Upper lobe of left lung (tissue), 6 donors: ENCODE measurements at regions not wholly inside any gene's neighbourhood (a gene's known extent, or its start where the extent isn't known, plus 50 kb on each side); places are given as distances from the start of the nearest gene placed in this dataset.

ENCODE experiments used
- ATAC-seq, 2 donors: fragments of 200-7000 bp; cut with Tn5 transposase; one replicate each; pipeline ENCODE4 v1.9.1; 2022; ENCODE audit warnings: mild to moderate bottlenecking in 2 of 2, moderate library complexity in 2 of 2; ENCODE audit not compliant: low FRiP score in 2 of 2
- DNase-seq, 2 donors: peaks; one replicate each; pipeline ENCODE4 v3.0.0-alpha.2; 2019 to 2020
- H3K27ac ChIP-seq, 4 donors: fragments of 200-600 bp; sonication (generic); one replicate each; pipeline ENCODE4 v1.5.1; 2016 to 2019
- H3K27me3 ChIP-seq, 4 donors: fragments of 200-600 bp; sonication (generic); one replicate each; pipeline ENCODE4 v1.5.1; 2017 to 2019
- H3K36me3 ChIP-seq, 4 donors: fragments of 200-600 bp; sonication (generic); one replicate each; pipeline ENCODE4 v1.5.1; 2016 to 2019
- H3K4me1 ChIP-seq, 4 donors: fragments of 200-600 bp; sonication (generic); one replicate each; pipeline ENCODE4 v1.5.1; 2018 to 2019
- H3K4me3 ChIP-seq, 4 donors: fragments of 200-600 bp; sonication (generic); one replicate each; pipeline ENCODE4 v1.5.1; 2017 to 2019; ENCODE audit warnings: mild to moderate bottlenecking in 2 of 4, moderate library complexity in 1 of 4
- H3K9me3 ChIP-seq, 4 donors: fragments of 200-600 bp; sonication (generic); one replicate each; pipeline ENCODE4 v1.5.1; 2018 to 2019
- EP300 ChIP-seq, 4 donors: sonication (generic); formaldehyde crosslinking; IDR thresholded peaks; one replicate each; pipeline ENCODE4 v1.5.1; 2017; ENCODE audit warnings: antibody characterized with exemption in 4 of 4, control low read depth in 2 of 4
- POLR2A ChIP-seq, 4 donors: fragments of 450-650 bp; IDR thresholded peaks; one replicate each; pipeline ENCODE4 v1.5.1; 2016 to 2017; ENCODE audit warnings: antibody characterized with exemption in 4 of 4, mild to moderate bottlenecking in 2 of 4
- POLR2AphosphoS5 ChIP-seq, 2 donors: sonication (generic); formaldehyde crosslinking; IDR thresholded peaks; one replicate each; pipeline ENCODE4 v1.5.1; 2017; ENCODE audit warnings: antibody characterized with exemption in 2 of 2
- WGBS, 2 donors: methylation state at CpG; one replicate each; pipeline ENCODE4 v1.1.5; 2017 to 2018; 5-methylcytosine and 5-hydroxymethylcytosine counted together
- small RNA-seq, 4 donors: library from RNA; depleted of rRNA; stranded (forward); fragments of <200 nt; gene quantifications; one replicate each; pipeline ENCODE3, GENCODE V24; 2016
- TF ChIP-seq, protein P1 (sequence below), 6 experiments: fragments of 450-650 bp in 4 of 6; fragments of 200-600 bp in 2 of 6; sonication (generic) in 2 of 6; IDR thresholded peaks; one replicate each; pipeline ENCODE4 v1.5.1; 2016 to 2019; ENCODE audit warnings: antibody characterized with exemption in 6 of 6
- donor health status: DM: no; HTN: no; CAD: no; lungs with moderate emphysema.
- donor health status: DM: no; HTN: yes; CAD: no; lungs with severe emphysema.

GRCh38 chr7:18440934-18441333 lies 54.6 kb upstream of the HDAC9 start:
- TF ChIP-seq, protein P1, sequence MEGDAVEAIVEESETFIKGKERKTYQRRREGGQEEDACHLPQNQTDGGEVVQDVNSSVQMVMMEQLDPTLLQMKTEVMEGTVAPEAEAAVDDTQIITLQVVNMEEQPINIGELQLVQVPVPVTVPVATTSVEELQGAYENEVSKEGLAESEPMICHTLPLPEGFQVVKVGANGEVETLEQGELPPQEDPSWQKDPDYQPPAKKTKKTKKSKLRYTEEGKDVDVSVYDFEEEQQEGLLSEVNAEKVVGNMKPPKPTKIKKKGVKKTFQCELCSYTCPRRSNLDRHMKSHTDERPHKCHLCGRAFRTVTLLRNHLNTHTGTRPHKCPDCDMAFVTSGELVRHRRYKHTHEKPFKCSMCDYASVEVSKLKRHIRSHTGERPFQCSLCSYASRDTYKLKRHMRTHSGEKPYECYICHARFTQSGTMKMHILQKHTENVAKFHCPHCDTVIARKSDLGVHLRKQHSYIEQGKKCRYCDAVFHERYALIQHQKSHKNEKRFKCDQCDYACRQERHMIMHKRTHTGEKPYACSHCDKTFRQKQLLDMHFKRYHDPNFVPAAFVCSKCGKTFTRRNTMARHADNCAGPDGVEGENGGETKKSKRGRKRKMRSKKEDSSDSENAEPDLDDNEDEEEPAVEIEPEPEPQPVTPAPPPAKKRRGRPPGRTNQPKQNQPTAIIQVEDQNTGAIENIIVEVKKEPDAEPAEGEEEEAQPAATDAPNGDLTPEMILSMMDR (IDR thresholded peaks at IDR 0.05): no peak
- TF ChIP-seq EP300 (IDR thresholded peaks at IDR 0.05) (no peak), POLR2AphosphoS5 (IDR thresholded peaks at IDR 0.05) (no peak), POLR2A (IDR thresholded peaks at IDR 0.05) (no peak)
- H3K4me3 ChIP-seq: no peak overlapping the region
- no peak overlapping the region for H3K27ac ChIP-seq
- DNase-seq (no peak), ATAC-seq (no peak)
- WGBS, 2 donors: 68 to 75% methylated on average over 2 of the region's 2 CpGs
- no peaks in the 10 kb centered on the region for H3K4me1 ChIP-seq
- no peaks in the 10 kb centered on the region for H3K36me3 ChIP-seq
- H3K9me3 ChIP-seq: no peaks in the 10 kb centered on the region
- no peaks in the 10 kb centered on the region for H3K27me3 ChIP-seq

DNA sequence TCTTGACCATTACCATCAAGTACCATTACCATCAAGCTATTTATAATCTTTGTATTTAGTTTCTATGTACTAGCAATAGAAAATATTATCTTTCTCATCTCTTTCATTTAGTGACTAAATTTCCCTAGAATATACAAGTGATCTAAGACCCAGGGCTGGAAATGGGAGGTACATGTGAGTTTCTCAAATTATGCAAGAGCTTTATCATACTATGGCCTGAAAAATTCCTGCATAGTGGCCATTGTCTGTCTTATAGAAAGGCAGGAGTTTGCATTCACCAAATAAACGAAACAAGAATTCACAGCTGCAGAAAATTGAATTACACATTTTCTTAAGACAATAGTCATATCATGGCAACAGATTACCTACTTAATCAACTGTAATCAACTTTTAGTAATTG lies 50.7 kb upstream of the HDAC9 start:
- no peaks in the 10 kb centered on the region for H3K9me3 ChIP-seq
- H3K4me3 ChIP-seq: no peak overlapping the region
- TF ChIP-seq, protein P1 (IDR thresholded peaks at IDR 0.05): no peak
- no peak for TF ChIP-seq POLR2A (IDR thresholded peaks at IDR 0.05)
- no peak for TF ChIP-seq POLR2AphosphoS5 (IDR thresholded peaks at IDR 0.05)
- TF ChIP-seq EP300 (IDR thresholded peaks at IDR 0.05): no peak
- WGBS, 2 donors: 82 to 100% methylated on average over 1 of the region's 1 CpG
- no peak for ATAC-seq
- no peak overlapping the region for H3K27ac ChIP-seq
- H3K27me3 ChIP-seq: no peaks in the 10 kb centered on the region
- H3K36me3 ChIP-seq: no peaks in the 10 kb centered on the region
- H3K4me1 ChIP-seq: no peaks in the 10 kb centered on the region
- no peak for DNase-seq

GRCh38 chr7:18445483-18445882 lies 50.1 kb upstream of the HDAC9 start:
- ATAC-seq (no peak), DNase-seq (no peak)
- no peaks in the 10 kb centered on the region for H3K36me3 ChIP-seq
- H3K4me3 ChIP-seq: no peak overlapping the region
- no peaks in the 10 kb centered on the region for H3K4me1 ChIP-seq
- H3K27ac ChIP-seq: no peak overlapping the region
- H3K9me3 ChIP-seq: no peaks in the 10 kb centered on the region
- 92% methylated on average over 3 of the region's 3 CpGs for WGBS, 2 donors
- no peaks in the 10 kb centered on the region for H3K27me3 ChIP-seq
- TF ChIP-seq, protein P1 (IDR thresholded peaks at IDR 0.05): no peak
- no peak for TF ChIP-seq POLR2AphosphoS5 (IDR thresholded peaks at IDR 0.05)
- no peak for TF ChIP-seq POLR2A (IDR thresholded peaks at IDR 0.05)
- TF ChIP-seq EP300 (IDR thresholded peaks at IDR 0.05): no peak

Small RNAs in the stretch of these regions (small RNA-seq; reads per million reads assigned to genes)
- 0 reads per million in 4 donors for gene MIR1302-6
